Panc1 (cell line): ENCODE measurements at regions not wholly inside any gene's neighbourhood (a gene's known extent, or its start where the extent isn't known, plus 50 kb on each side); places are given as distances from the start of the nearest gene placed in this dataset.

Experiments used
- ATAC-seq: fragments of 200-7000 bp; cut with Tn5 transposase; 2 replicates; pipeline ENCODE4 v1.9.1; 2020; ENCODE audit warnings: mild to moderate bottlenecking, moderate library complexity
- BruUV-seq: library from RNA; stranded (reverse); fragments of 400-500 nt; replicated peaks from 2 replicates; lab custom pipeline; 2021; lab: Mats Ljungman, UMichigan
- CTCF ChIA-PET: fragments of 300-600 bp; sonication (Branson Sonifier 250); formaldehyde crosslinking; loops from one replicate; lab custom pipeline; 2022; ENCODE audit warnings: antibody characterized with exemption; lab: Charles Lee
- POLR2A ChIA-PET: fragments of 300-600 bp; sonication (Branson Sonifier 250); formaldehyde crosslinking; loops from one replicate; lab custom pipeline; 2022; ENCODE audit warnings: antibody characterized with exemption; lab: Charles Lee
- DNase-seq: peaks from one replicate; pipeline ENCODE4 v3.0.0-alpha.2; 2010; ENCODE audit warnings: low read depth, low spot score
- H3K27ac ChIP-seq: 2 replicates; pipeline ENCODE4 v1.5.1; 2011; ENCODE audit warnings: mild to moderate bottlenecking, low read length, inconsistent platforms
- H3K27me3 ChIP-seq: fragments of 200-500 bp; sonication (Bioruptor generic); 2 replicates; pipeline ENCODE4 v1.6.0; 2014; ENCODE audit warnings: low read length, inconsistent platforms; ENCODE audit not compliant: control insufficient read depth, insufficient read depth
- H3K36me3 ChIP-seq: fragments of 200-500 bp; sonication (Bioruptor generic); 2 replicates; pipeline ENCODE4 v1.5.1; 2014; ENCODE audit warnings: inconsistent platforms, mild to moderate bottlenecking, low read length, moderate library complexity; ENCODE audit not compliant: control insufficient read depth, insufficient read depth
- H3K4me1 ChIP-seq: 2 replicates; pipeline ENCODE4 v1.5.1; 2011; ENCODE audit warnings: inconsistent platforms, mild to moderate bottlenecking, low read length, moderate library complexity; ENCODE audit not compliant: control insufficient read depth, insufficient read depth
- H3K4me3 ChIP-seq, 2 experiments: 2 replicates each; pipeline ENCODE4 v1.5.1; 2011 to 2012; ENCODE audit warnings: low read depth in 2 of 2, low read length in 2 of 2, mild to moderate bottlenecking in 2 of 2, inconsistent platforms in 1 of 2, moderate library complexity in 1 of 2
- H3K9me3 ChIP-seq: fragments of 200-500 bp; sonication (Bioruptor generic); 2 replicates; pipeline ENCODE4 v1.5.1; 2014; ENCODE audit warnings: low read depth, mild to moderate bottlenecking, inconsistent platforms, low read length, moderate library complexity; ENCODE audit not compliant: control insufficient read depth, insufficient read depth
- CTCF ChIP-seq: fragments of 450-650 bp; IDR thresholded peaks from 2 replicates; pipeline ENCODE4 v1.5.1; 2017; ENCODE audit warnings: mild to moderate bottlenecking
- POLR2AphosphoS5 ChIP-seq: IDR thresholded peaks from 2 replicates; pipeline ENCODE4 v1.6.1; 2012; ENCODE audit warnings: mild to moderate bottlenecking, low read depth, low read length, moderate library complexity
- REST ChIP-seq, 2 experiments: IDR thresholded peaks; 2 replicates each; pipeline ENCODE4 v1.6.1; 2011 to 2012; ENCODE audit warnings: low read depth in 2 of 2, control low read depth in 1 of 2, low read length in 1 of 2, mild to moderate bottlenecking in 1 of 2, moderate library complexity in 1 of 2; ENCODE audit not compliant: insufficient read depth in 1 of 2
- SIN3A ChIP-seq: IDR thresholded peaks from 2 replicates; pipeline ENCODE4 v1.6.1; 2012; ENCODE audit warnings: low read depth, mild to moderate bottlenecking, low read length, moderate library complexity, borderline replicate concordance; ENCODE audit not compliant: insufficient read depth
- TCF7L2 ChIP-seq: IDR thresholded peaks from 2 replicates; pipeline ENCODE4 v1.6.1; 2011; ENCODE audit warnings: mild to moderate bottlenecking, low read depth, low read length, inconsistent platforms
- in situ Hi-C: cut with HindIII; loops from 2 replicates; pipeline ENCODE4 v1.10.0; 2016; ENCODE audit warnings: low sequenced_read_pairs, low pct_unique_long_range_greater_than_20kb
- intact Hi-C: fragments of 100-400 bp; cut with micrococcal nuclease; formaldehyde crosslinking; loops from one replicate; pipeline ENCODE4 v1.10.0; 2022; ENCODE audit not compliant: unreplicated experiment

DNA sequence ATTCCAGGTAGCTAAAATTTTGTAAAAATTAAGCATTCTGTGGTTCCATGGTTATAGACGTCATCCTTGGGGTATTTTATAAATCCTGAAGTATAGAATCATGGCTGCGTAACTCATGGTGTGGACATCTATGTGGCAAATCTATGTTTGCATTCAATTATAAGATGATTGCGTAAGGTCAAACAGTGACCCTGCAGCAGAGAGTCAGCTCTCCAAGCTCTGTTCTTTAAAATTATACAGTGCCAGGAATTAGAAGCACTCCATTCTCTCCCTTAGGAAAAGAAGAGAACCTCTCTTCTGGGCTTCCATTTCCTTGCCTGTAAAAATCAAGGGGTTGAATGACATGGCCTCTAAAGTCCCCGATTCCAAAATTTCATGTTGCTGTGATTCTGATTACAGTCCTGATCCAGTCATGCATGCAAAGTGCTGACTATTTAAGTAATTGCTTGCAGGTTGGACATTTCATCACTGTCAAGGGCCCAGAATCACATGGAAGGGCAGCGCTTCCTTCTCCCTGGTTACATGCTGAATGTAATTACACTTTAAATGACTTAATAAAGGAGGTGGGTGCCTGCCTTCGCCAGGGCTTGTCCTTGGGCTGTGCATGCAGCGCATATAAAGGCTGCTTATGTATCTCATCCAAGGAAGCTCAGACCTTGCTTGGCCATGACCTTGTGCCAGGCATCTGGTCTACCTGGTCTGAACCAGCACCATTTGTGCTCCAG lies 550.7 kb downstream of the TYW1 start:
- ChIA-PET CTCF (no interaction called here), POLR2A (no interaction called here)
- no peak for TF ChIP-seq SIN3A
- no peak for TF ChIP-seq POLR2AphosphoS5
- no peak for TF ChIP-seq REST (IDR thresholded peaks at IDR 0.05; ENCODE audit: insufficient read depth in 1 of 2, low read depth in 2 of 2, low read length in 1 of 2)
- no peak for TF ChIP-seq CTCF
- TF ChIP-seq TCF7L2 = no peak
- BruUV-seq = no TSS peak
- intact Hi-C loops = no loop called here
- H3K27me3 ChIP-seq = no peaks in the 10 kb centered on the region
- H3K9me3 ChIP-seq = no peaks in the 10 kb centered on the region
- no peak overlapping the region for H3K4me3 ChIP-seq
- DNase-seq (no peak), ATAC-seq (no peak)
- no peaks in the 10 kb centered on the region for H3K36me3 ChIP-seq
- in situ Hi-C loops = no loop called here
- no peak overlapping the region for H3K27ac ChIP-seq
- H3K4me1 ChIP-seq = no peaks in the 10 kb centered on the region

GRCh38 chr7:67549126-67549525 lies 552.5 kb downstream of the TYW1 start:
- intact Hi-C loops = no loop called here
- CTCF ChIA-PET = interaction anchor here (0.7 kb wide), 1 partner anchor 29 kb away, joined by 6 read pairs; no protein-coding TSS in a partner anchor

More at GRCh38 chr7:67549126-67549525, 552.5 kb downstream of the TYW1 start:
- no peaks in the 10 kb centered on the region for H3K9me3 ChIP-seq
- POLR2A ChIA-PET = no interaction called here
- no peaks in the 10 kb centered on the region for H3K4me1 ChIP-seq
- no peak for ATAC-seq
- no peak overlapping the region for H3K27ac ChIP-seq
- H3K27me3 ChIP-seq = no peaks in the 10 kb centered on the region
- DNase-seq = no peak
- TF ChIP-seq POLR2AphosphoS5 = no peak
- no peak for TF ChIP-seq SIN3A
- TF ChIP-seq CTCF = no peak
- no peak for TF ChIP-seq REST (IDR thresholded peaks at IDR 0.05; ENCODE audit: insufficient read depth in 1 of 2, low read depth in 2 of 2, low read length in 1 of 2)
- TF ChIP-seq TCF7L2 = no peak
- in situ Hi-C loops = no loop called here
- no TSS peak for BruUV-seq
- no peak overlapping the region for H3K4me3 ChIP-seq
- no peaks in the 10 kb centered on the region for H3K36me3 ChIP-seq
